ENCODE measurements at regions not wholly inside any gene's neighbourhood (a gene's known extent, or its start where the extent isn't known, plus 50 kb on each side); places are given as distances from the start of the nearest gene placed in this dataset.
"Not testable (repeated sequence)": the region's sequence is repeated elsewhere in the genome, so short reads cannot be mapped to it uniquely, and the experiment has no call there.

GRCh38 chr3:158026236-158026635 lies 80.0 kb downstream of the SHOX2 start:
- DNase-seq, result no peak

- not testable (repeated sequence) for DNase-seq
These were observed 86.3 kb downstream of the SHOX2 start for GRCh38 chr3:158019897-158020296.

- DNase-seq, result no peak
These were observed 87.8 kb downstream of the SHOX2 start for GRCh38 chr3:158018462-158018861.

GRCh38 chr3:158012901-158013300 lies 93.3 kb downstream of the SHOX2 start:
- no peak for DNase-seq

GRCh38 chr3:158005391-158006100 lies 100.7 kb downstream of the SHOX2 start:
- DNase-seq, result no peak

- no peak for DNase-seq
These were observed 107.0 kb downstream of the SHOX2 start for GRCh38 chr3:157999246-157999645.

GRCh38 chr3:157982359-157982758 lies 123.9 kb downstream of the SHOX2 start:
- DNase-seq, result no peak

GRCh38 chr3:157981819-157982218 lies 124.4 kb downstream of the SHOX2 start:
- no peak for DNase-seq

- DNase-seq, result no peak
These were observed 127.2 kb downstream of the SHOX2 start for GRCh38 chr3:157979022-157979421.

GRCh38 chr3:157961665-157962064 lies 144.6 kb downstream of the SHOX2 start:
- no peak for DNase-seq

GRCh38 chr3:157958457-157958856 lies 147.8 kb downstream of the SHOX2 start:
- no peak for DNase-seq

- DNase-seq, result no peak
These were observed 149.4 kb downstream of the SHOX2 start for GRCh38 chr3:157956850-157957249.

GRCh38 chr3:157956176-157956575 lies 150.0 kb downstream of the SHOX2 start:
- DNase-seq, result no peak

- DNase-seq, result no peak
These were observed 152.7 kb downstream of the SHOX2 start for GRCh38 chr3:157953565-157953964.

- no peak for DNase-seq
These were observed 157.4 kb downstream of the SHOX2 start for GRCh38 chr3:157948605-157949383.

- no peak for DNase-seq
These were observed 167.1 kb downstream of the SHOX2 start for GRCh38 chr3:157939166-157939565.

GRCh38 chr3:157938154-157938779 lies 168.0 kb downstream of the SHOX2 start:
- DNase-seq, result peak; percentile 35

GRCh38 chr3:157931517-157931916 lies 174.7 kb downstream of the SHOX2 start:
- no peak for DNase-seq

- DNase-seq, result no peak
These were observed 176.0 kb downstream of the SHOX2 start for GRCh38 chr3:157930000-157930780.

- no peak for DNase-seq
These were observed 179.4 kb downstream of the SHOX2 start for GRCh38 chr3:157926822-157927221.

GRCh38 chr3:157922614-157923013 lies 183.6 kb downstream of the SHOX2 start:
- no peak for DNase-seq

GRCh38 chr3:157921811-157922210 lies 184.4 kb downstream of the SHOX2 start:
- DNase-seq, result no peak

Data from amniotic stem cell (primary cell).